ENCODE measurements at regions not wholly inside any gene's neighbourhood (a gene's known extent, or its start where the extent isn't known, plus 50 kb on each side); places are given as distances from the start of the nearest gene placed in this dataset.
A peak's percentile ranks its signal among the peaks of the same experiment; 100 is the strongest.

DNA sequence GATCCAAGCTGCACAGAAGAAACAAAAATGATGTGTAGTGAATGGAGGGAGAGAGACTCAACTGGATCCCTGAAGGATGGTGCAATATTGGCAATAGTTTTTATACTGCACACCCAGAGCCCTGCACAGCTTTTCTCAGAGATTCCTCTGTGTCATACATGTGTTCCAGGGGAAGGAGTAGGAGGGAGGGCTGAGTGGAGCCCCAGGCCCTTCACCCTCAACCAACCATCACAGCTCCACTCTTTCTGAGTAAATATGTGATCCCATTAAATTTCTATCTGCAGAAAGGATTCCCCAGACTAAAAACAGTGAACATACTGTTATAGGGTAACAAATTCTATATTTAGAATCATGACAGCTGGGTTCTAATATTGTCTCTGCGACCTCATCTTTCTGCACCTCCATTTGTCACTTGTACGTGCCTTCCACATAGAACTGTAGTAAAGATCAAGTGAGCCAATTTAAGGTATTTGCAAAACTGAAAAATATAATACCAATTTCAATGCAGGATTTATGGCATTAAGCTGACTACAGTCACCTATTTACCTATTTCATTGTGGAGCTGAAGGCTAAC, 421.4 kb upstream of the NRSN1 start:
- H3K27ac Mint-ChIP-seq: no peak overlapping the region
- no peaks in the 10 kb centered on the region for H3K36me3 Mint-ChIP-seq
- Histone ChIP-seq H3K4me1 (peaks cover 4% of the 10 kb centered on the region), H3K27me3 (no peaks in the 10 kb centered on the region), H3K27ac (no peak overlapping the region), H2AFZ (replicated peaks) (no peak overlapping the region), H3K36me3 (no peaks in the 10 kb centered on the region), H3F3A (ENCODE audit: low read depth) (no peaks in the 10 kb centered on the region), H3K9ac (no peak overlapping the region), H3K9me3 (ENCODE audit: low read depth) (no peaks in the 10 kb centered on the region), H3K79me2 (ENCODE audit: low read depth) (no peaks in the 10 kb centered on the region), H3K4me3 (no peak overlapping the region), H4K20me1 (ENCODE audit: low read depth) (no peaks in the 10 kb centered on the region), H3K4me2 (no peak overlapping the region)
- H3K27me3 Mint-ChIP-seq (ENCODE audit: insufficient read depth, low read depth): no peaks in the 10 kb centered on the region
- H3K9me3 Mint-ChIP-seq: peaks cover 4% of the 10 kb centered on the region
- TF ChIP-seq, protein P1, sequence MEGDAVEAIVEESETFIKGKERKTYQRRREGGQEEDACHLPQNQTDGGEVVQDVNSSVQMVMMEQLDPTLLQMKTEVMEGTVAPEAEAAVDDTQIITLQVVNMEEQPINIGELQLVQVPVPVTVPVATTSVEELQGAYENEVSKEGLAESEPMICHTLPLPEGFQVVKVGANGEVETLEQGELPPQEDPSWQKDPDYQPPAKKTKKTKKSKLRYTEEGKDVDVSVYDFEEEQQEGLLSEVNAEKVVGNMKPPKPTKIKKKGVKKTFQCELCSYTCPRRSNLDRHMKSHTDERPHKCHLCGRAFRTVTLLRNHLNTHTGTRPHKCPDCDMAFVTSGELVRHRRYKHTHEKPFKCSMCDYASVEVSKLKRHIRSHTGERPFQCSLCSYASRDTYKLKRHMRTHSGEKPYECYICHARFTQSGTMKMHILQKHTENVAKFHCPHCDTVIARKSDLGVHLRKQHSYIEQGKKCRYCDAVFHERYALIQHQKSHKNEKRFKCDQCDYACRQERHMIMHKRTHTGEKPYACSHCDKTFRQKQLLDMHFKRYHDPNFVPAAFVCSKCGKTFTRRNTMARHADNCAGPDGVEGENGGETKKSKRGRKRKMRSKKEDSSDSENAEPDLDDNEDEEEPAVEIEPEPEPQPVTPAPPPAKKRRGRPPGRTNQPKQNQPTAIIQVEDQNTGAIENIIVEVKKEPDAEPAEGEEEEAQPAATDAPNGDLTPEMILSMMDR (IDR thresholded peaks at IDR 0.05): no peak
- TF ChIP-seq EZH2phosphoT487 (IDR thresholded peaks at IDR 0.05): no peak
- H3K4me3 Mint-ChIP-seq: no peak overlapping the region
- no peak for DNase-seq (ENCODE audit: low spot score)
- H3K4me1 Mint-ChIP-seq: no peaks in the 10 kb centered on the region

DNA sequence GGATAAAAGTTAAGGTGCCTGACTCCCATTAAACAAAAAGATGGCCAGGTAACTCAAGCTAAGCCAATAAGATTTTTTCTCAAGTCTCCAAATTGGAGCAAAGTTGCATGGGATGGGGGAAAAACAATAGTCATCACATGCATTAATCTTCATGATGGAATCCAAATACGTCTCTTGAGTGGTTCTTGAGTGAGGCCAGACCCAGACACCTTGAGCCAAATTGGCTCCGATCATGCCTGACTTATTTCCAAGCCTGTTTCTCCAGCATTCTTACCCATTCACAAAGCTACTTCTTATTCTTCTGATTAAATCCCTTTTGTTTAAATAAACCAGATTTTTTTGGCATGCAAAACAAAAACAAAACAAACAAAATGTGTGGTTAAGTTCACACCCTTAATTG, 420.3 kb upstream of the NRSN1 start:
- Mint-ChIP-seq H3K9me3 (no peaks in the 10 kb centered on the region), H3K27me3 (ENCODE audit: insufficient read depth, low read depth) (no peaks in the 10 kb centered on the region), H3K36me3 (no peaks in the 10 kb centered on the region), H3K27ac (no peak overlapping the region), H3K4me3 (no peak overlapping the region), H3K4me1 (no peaks in the 10 kb centered on the region)
- no peak overlapping the region for H3K27ac ChIP-seq
- no peaks in the 10 kb centered on the region for H3K27me3 ChIP-seq
- peaks cover 4% of the 10 kb centered on the region for H3K4me1 ChIP-seq
- H2AFZ ChIP-seq (replicated peaks): no peak overlapping the region
- H3K79me2 ChIP-seq (ENCODE audit: low read depth): no peaks in the 10 kb centered on the region
- H3K36me3 ChIP-seq: no peaks in the 10 kb centered on the region
- DNase-seq (ENCODE audit: low spot score): peak; percentile 15
- no peaks in the 10 kb centered on the region for H4K20me1 ChIP-seq (ENCODE audit: low read depth)
- TF ChIP-seq EZH2phosphoT487 (IDR thresholded peaks at IDR 0.05): no peak
- TF ChIP-seq EZH2 (IDR thresholded peaks at IDR 0.05): no peak
- TF ChIP-seq, protein P1 (IDR thresholded peaks at IDR 0.05): no peak
- no peak overlapping the region for H3K4me3 ChIP-seq
- H3K9me3 ChIP-seq (ENCODE audit: low read depth): no peaks in the 10 kb centered on the region
- H3K9ac ChIP-seq: no peak overlapping the region
- no peak overlapping the region for H3K4me2 ChIP-seq
- no peaks in the 10 kb centered on the region for H3F3A ChIP-seq (ENCODE audit: low read depth)

DNA sequence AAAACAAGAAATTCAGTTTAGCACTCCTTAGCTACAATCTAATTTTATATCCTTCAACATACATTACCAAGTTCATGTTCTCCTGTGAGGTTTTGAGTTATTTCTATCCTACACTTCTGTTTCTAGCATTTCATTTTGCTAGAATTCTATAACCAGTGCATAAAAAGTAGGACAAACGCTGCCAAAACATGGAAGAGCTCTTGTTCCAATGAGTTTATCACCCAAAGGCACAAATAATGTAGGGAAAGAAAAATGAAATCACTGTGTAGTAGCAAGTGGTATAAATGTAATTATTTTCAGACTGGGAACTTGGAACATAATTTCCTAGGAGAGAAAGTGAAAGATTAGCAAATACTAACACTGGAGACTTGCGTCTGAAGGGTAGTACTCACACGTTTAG, 413.3 kb upstream of the NRSN1 start:
- Histone ChIP-seq H3K9ac (no peak overlapping the region), H2AFZ (replicated peaks) (no peak overlapping the region), H3K79me2 (ENCODE audit: low read depth) (no peaks in the 10 kb centered on the region), H4K20me1 (ENCODE audit: low read depth) (no peaks in the 10 kb centered on the region), H3K4me1 (no peaks in the 10 kb centered on the region), H3K4me2 (no peak overlapping the region), H3K27me3 (no peaks in the 10 kb centered on the region), H3K4me3 (no peak overlapping the region), H3K27ac (no peak overlapping the region), H3K36me3 (no peaks in the 10 kb centered on the region), H3F3A (ENCODE audit: low read depth) (no peaks in the 10 kb centered on the region), H3K9me3 (ENCODE audit: low read depth) (no peaks in the 10 kb centered on the region)
- TF ChIP-seq, protein P1 (IDR thresholded peaks at IDR 0.05): no peak
- TF ChIP-seq EZH2 (IDR thresholded peaks at IDR 0.05) (no peak), EZH2phosphoT487 (IDR thresholded peaks at IDR 0.05) (no peak)
- H3K27ac Mint-ChIP-seq: no peak overlapping the region
- no peaks in the 10 kb centered on the region for H3K36me3 Mint-ChIP-seq
- no peaks in the 10 kb centered on the region for H3K4me1 Mint-ChIP-seq
- H3K9me3 Mint-ChIP-seq: no peaks in the 10 kb centered on the region
- H3K4me3 Mint-ChIP-seq: no peak overlapping the region
- no peak for DNase-seq (ENCODE audit: low spot score)
- no peaks in the 10 kb centered on the region for H3K27me3 Mint-ChIP-seq (ENCODE audit: insufficient read depth, low read depth)

All from neural progenitor cell (in vitro differentiated cells).